Naive thymus-derived CD4-positive, alpha-beta T cell (primary cell): ENCODE measurements at regions not wholly inside any gene's neighbourhood (a gene's known extent, or its start where the extent isn't known, plus 50 kb on each side); places are given as distances from the start of the nearest gene placed in this dataset.
"Not testable (repeated sequence)": the region's sequence is repeated elsewhere in the genome, so short reads cannot be mapped to it uniquely, and the experiment has no call there.

ENCODE experiments used
- ATAC-seq: fragments of 150-1000 bp; cut with Tn5 transposase; 2 replicates; pipeline ENCODE4 v1.10.0; 2021; ENCODE audit warnings: mild to moderate bottlenecking, moderate library complexity
- CTCF ChIA-PET: fragments of 350-600 bp; sonication (Branson Sonifier 250); formaldehyde crosslinking; loops from one replicate; lab custom pipeline; 2021; ENCODE audit warnings: antibody characterized with exemption; lab: Charles Lee
- POLR2A ChIA-PET: fragments of 350-600 bp; sonication (Branson Sonifier 250); formaldehyde crosslinking; loops from one replicate; lab custom pipeline; 2021; ENCODE audit warnings: antibody characterized with exemption, inconsistent platforms; lab: Charles Lee
- DNase-seq, 9 donors: peaks; one replicate each; pipeline versions ENCODE4 v3.0.0 to v3.0.0-alpha.2; 2020 to 2022; ENCODE audit warnings: mixed read lengths in 1 of 9
- H3K27ac ChIP-seq: one replicate; pipeline ENCODE4 v1.7.0; 2013; ENCODE audit warnings: mild to moderate bottlenecking, low read depth, low read length, moderate library complexity
- H3K27me3 ChIP-seq, 2 donors: one replicate each; pipeline ENCODE4 v1.7.0; 2013; ENCODE audit warnings: low read length in 2 of 2, mild to moderate bottlenecking in 2 of 2, moderate library complexity in 2 of 2; ENCODE audit not compliant: control insufficient read depth in 2 of 2, insufficient read depth in 2 of 2
- H3K36me3 ChIP-seq, 3 experiments: 1 replicate in 2 of 3; 2 replicates in 1 of 3; pipeline ENCODE4 v1.7.0; 2013; ENCODE audit warnings: low read length in 3 of 3, mild to moderate bottlenecking in 3 of 3, moderate library complexity in 1 of 3; ENCODE audit not compliant: insufficient read depth in 3 of 3, control insufficient read depth in 2 of 3
- H3K4me1 ChIP-seq, 2 donors: one replicate each; pipeline ENCODE4 v1.7.0; 2013; ENCODE audit warnings: low read length in 2 of 2, mild to moderate bottlenecking in 2 of 2, moderate library complexity in 1 of 2; ENCODE audit not compliant: control insufficient read depth in 2 of 2, insufficient read depth in 2 of 2
- H3K4me3 ChIP-seq: 2 replicates; pipeline ENCODE4 v1.7.0; 2013; ENCODE audit warnings: mild to moderate bottlenecking, low read length
- H3K9me3 ChIP-seq, 3 experiments: 1 replicate in 2 of 3; 2 replicates in 1 of 3; pipeline ENCODE4 v1.7.0; 2013; ENCODE audit warnings: low read length in 3 of 3; ENCODE audit not compliant: control insufficient read depth in 2 of 3
- H3K27ac Mint-ChIP-seq, 9 donors: one replicate each; pipeline ENCODE4 v1.8.0; 2020 to 2022; ENCODE audit warnings: mixed read lengths in 9 of 9, mild to moderate bottlenecking in 8 of 9, moderate library complexity in 5 of 9, inconsistent platforms in 2 of 9
- H3K27me3 Mint-ChIP-seq, 5 donors: one replicate each; pipeline ENCODE4 v1.8.0; 2021 to 2022; ENCODE audit warnings: mixed read lengths in 5 of 5, mild to moderate bottlenecking in 1 of 5
- H3K36me3 Mint-ChIP-seq, 5 donors: one replicate each; pipeline ENCODE4 v1.8.0; 2020 to 2022; ENCODE audit warnings: mixed read lengths in 5 of 5, mild to moderate bottlenecking in 3 of 5, inconsistent platforms in 1 of 5
- H3K4me1 Mint-ChIP-seq, 7 donors: one replicate each; pipeline ENCODE4 v1.8.0; 2020 to 2022; ENCODE audit warnings: mixed read lengths in 7 of 7, mild to moderate bottlenecking in 3 of 7, inconsistent platforms in 1 of 7
- H3K4me3 Mint-ChIP-seq, 10 donors: one replicate each; pipeline ENCODE4 v1.8.0; 2020 to 2022; ENCODE audit warnings: mild to moderate bottlenecking in 10 of 10, mixed read lengths in 10 of 10, moderate library complexity in 6 of 10, inconsistent platforms in 2 of 10
- H3K9me3 Mint-ChIP-seq, 11 donors: one replicate each; pipeline ENCODE4 v1.8.0; 2020 to 2022; ENCODE audit warnings: mixed read lengths in 11 of 11, mild to moderate bottlenecking in 4 of 11, inconsistent platforms in 1 of 11, moderate library complexity in 1 of 11
- intact Hi-C, 2 donors: fragments of 100-400 bp; cut with micrococcal nuclease; formaldehyde crosslinking; loops; one replicate each; pipeline ENCODE4 v1.15.1; 2023

DNA sequence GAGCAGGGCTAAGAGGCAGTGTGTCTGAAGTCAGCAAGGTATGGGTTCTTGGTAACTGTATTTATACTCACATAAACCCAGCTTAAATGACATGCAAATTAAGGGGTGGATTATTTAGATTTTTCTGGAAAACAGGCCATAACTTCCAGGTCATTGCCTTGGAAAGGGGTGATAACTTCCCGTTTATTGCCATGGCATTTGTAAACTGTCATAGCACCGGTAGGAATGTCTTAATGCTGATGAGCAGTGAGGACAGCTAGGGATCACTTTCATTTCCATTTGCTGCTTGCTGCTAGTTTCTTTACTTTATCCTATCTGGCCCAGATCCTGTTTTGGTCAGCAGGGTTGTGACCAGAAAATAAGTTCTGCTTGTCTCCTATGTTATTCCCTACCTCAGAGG, 1336.7 kb downstream of the CDH11 start:
- intact Hi-C loops = no loop called here
- peaks cover 0 to 6% (median 0%) of the 10 kb centered on the region in 5 donors for H3K36me3 Mint-ChIP-seq
- Histone ChIP-seq H3K9me3 (peaks cover 0 to 4% (median 0%) of the 10 kb centered on the region in 3 experiments), H3K27ac (no peak overlapping the region), H3K27me3 (no peaks in the 10 kb centered on the region), H3K4me1 (no peaks in the 10 kb centered on the region), H3K36me3 (no peaks in the 10 kb centered on the region), H3K4me3 (no peak overlapping the region)
- ChIA-PET POLR2A (no interaction called here), CTCF (no interaction called here)
- no peak for ATAC-seq
- no peak for DNase-seq
- H3K9me3 Mint-ChIP-seq = peaks cover 12 to 64% (median 25%) of the 10 kb centered on the region in 11 donors
- H3K4me1 Mint-ChIP-seq = no peaks in the 10 kb centered on the region
- no peak overlapping the region for H3K27ac Mint-ChIP-seq
- no peak overlapping the region for H3K4me3 Mint-ChIP-seq
- no peaks in the 10 kb centered on the region for H3K27me3 Mint-ChIP-seq

DNA sequence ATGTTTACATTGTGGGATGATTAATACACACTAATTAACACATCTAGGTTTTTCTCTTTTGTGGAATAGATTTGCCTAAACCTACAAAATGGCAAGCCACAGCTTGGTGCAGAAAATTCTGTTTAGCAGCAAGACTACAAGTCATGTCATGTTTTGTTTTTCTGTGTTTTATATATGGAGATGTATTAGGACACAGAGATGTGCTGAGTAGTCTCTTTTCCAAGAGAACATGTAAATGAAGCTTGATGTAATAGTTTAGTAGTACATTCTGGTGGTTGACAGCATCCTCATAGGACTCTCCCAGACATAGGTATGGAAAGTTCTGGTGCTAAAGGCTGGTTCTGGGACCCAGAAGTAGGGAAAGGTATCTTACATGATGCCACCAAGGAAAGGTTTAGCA, 1345.4 kb downstream of the CDH11 start:
- Histone ChIP-seq H3K9me3 (no peaks in the 10 kb centered on the region), H3K4me3 (no peak overlapping the region), H3K36me3 (no peaks in the 10 kb centered on the region), H3K4me1 (no peaks in the 10 kb centered on the region), H3K27ac (no peak overlapping the region), H3K27me3 (no peaks in the 10 kb centered on the region)
- H3K4me1 Mint-ChIP-seq = no peaks in the 10 kb centered on the region
- no peak for DNase-seq
- CTCF ChIA-PET = no interaction called here
- H3K36me3 Mint-ChIP-seq = no peaks in the 10 kb centered on the region
- H3K27ac Mint-ChIP-seq = no peak overlapping the region
- no peaks in the 10 kb centered on the region for H3K27me3 Mint-ChIP-seq
- peaks cover 4 to 51% (median 11%) of the 10 kb centered on the region in 11 donors for H3K9me3 Mint-ChIP-seq
- no peak overlapping the region for H3K4me3 Mint-ChIP-seq
- no peak for ATAC-seq
- POLR2A ChIA-PET = no interaction called here
- intact Hi-C loops = no loop called here

DNA sequence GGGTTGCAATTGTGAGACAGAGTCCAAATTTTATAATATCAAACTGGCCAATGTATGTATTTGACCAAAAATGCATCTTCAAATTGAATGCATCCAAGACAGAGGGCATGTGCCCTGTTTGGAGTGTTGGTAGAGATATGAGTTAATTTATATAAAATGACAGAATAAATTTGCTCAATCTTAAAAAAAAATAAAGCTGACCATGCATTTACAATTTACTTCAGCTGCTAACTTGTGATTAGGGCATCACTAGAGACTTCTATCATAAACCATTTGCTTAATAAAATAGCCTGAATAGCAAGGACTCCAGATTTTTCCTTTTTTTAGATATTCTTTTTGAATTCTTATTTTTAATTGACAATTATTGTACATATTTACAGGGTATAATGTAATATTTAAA, 1345.8 kb downstream of the CDH11 start:
- Mint-ChIP-seq H3K27ac (no peak overlapping the region), H3K4me1 (no peaks in the 10 kb centered on the region)
- CTCF ChIA-PET = no interaction called here

DNA sequence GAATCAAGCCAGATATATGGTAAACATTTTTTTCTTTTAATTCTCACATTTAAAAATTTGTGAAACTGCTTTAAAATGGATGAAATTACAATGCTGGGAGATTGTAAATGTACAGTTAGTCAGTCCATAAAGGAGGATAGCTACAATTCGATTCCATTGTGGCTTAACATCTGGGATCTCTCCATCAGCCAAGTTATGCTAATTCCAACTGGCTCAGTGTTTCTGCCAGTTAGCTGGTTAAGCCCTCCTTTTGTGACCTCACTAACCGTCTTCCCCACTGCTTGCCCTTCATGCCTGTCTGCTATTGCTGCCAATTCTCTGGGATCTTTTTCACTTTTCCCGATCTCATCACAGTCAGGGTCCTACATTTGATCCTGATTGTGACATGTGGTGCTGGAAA, 1347.6 kb downstream of the CDH11 start:
- Mint-ChIP-seq H3K9me3 (peaks cover 4 to 53% (median 9%) of the 10 kb centered on the region in 11 donors), H3K4me1 (no peaks in the 10 kb centered on the region), H3K4me3 (no peak overlapping the region), H3K36me3 (no peaks in the 10 kb centered on the region), H3K27ac (no peak overlapping the region), H3K27me3 (no peaks in the 10 kb centered on the region)
- Histone ChIP-seq H3K4me3 (no peak overlapping the region), H3K36me3 (no peaks in the 10 kb centered on the region), H3K9me3 (no peaks in the 10 kb centered on the region), H3K4me1 (no peaks in the 10 kb centered on the region), H3K27ac (no peak overlapping the region), H3K27me3 (no peaks in the 10 kb centered on the region)
- DNase-seq (no peak), ATAC-seq (no peak)
- CTCF ChIA-PET = no interaction called here
- POLR2A ChIA-PET = no interaction called here
- intact Hi-C loops = no loop called here

More for the DNA sequence above, 1345.8 kb downstream of the CDH11 start:
- peaks cover 4 to 55% (median 11%) of the 10 kb centered on the region in 11 donors for H3K9me3 Mint-ChIP-seq
- H3K4me3 ChIP-seq = no peak overlapping the region
- POLR2A ChIA-PET = no interaction called here
- H3K4me1 ChIP-seq = no peaks in the 10 kb centered on the region
- ATAC-seq (no peak), DNase-seq (no peak)
- H3K4me3 Mint-ChIP-seq = no peak overlapping the region
- no peak overlapping the region for H3K27ac ChIP-seq
- H3K9me3 ChIP-seq = no peaks in the 10 kb centered on the region
- H3K36me3 ChIP-seq = no peaks in the 10 kb centered on the region
- no peaks in the 10 kb centered on the region for H3K27me3 Mint-ChIP-seq
- no peaks in the 10 kb centered on the region for H3K36me3 Mint-ChIP-seq
- intact Hi-C loops = no loop called here
- H3K27me3 ChIP-seq = no peaks in the 10 kb centered on the region

DNA sequence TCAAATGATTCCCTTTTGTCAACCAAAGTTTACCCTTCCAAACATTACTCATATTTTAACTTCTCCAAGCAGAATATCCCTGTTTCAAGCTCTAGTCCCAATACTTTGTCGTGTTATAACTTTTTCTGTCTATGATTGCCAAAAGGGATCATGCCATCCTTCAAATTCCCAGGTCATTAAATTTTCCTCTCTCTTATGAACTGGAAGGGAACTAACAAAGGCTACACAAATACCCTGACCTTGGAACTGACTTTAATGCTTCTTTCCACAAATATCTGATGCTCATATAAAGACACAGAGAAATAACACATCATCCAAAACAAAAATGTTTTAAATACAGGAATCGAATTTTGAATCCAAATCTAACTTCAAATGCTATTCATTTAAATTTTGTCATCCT, 1352.7 kb downstream of the CDH11 start:
- ATAC-seq (no peak), DNase-seq (no peak)
- CTCF ChIA-PET = no interaction called here
- H3K27me3 ChIP-seq = no peaks in the 10 kb centered on the region
- peaks cover 0 to 3% (median 0%) of the 10 kb centered on the region in 3 experiments for H3K9me3 ChIP-seq
- intact Hi-C loops = no loop called here
- no peaks in the 10 kb centered on the region for H3K36me3 ChIP-seq
- no peak overlapping the region for H3K4me3 ChIP-seq
- Mint-ChIP-seq H3K9me3 (peaks cover 0 to 60% (median 13%) of the 10 kb centered on the region in 11 donors), H3K27ac (no peak overlapping the region), H3K4me1 (no peaks in the 10 kb centered on the region), H3K4me3 (no peak overlapping the region), H3K27me3 (no peaks in the 10 kb centered on the region), H3K36me3 (peaks cover 0 to 3% (median 0%) of the 10 kb centered on the region in 5 donors)
- POLR2A ChIA-PET = no interaction called here
- H3K4me1 ChIP-seq = no peaks in the 10 kb centered on the region
- no peak overlapping the region for H3K27ac ChIP-seq

DNA sequence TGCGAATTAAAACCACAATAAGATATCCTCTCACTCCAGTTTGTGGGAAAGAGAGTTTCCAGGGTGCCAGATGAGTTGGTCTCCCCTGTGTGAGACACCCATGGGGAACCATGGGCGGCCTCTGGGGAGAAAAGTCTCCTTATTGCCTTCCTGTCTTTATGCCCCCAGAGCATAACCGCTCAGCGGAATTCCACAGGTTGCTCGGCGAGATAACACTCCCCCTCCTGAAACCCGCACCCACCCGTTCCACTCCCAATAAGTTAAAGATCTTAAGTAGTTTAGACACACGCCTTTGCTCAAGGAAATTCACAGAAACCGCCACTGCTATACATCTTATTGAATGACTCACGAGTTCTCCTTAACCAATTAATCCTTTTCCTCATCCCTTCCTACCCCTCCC, 1361.6 kb downstream of the CDH11 start:
- H3K36me3 Mint-ChIP-seq, H3K27ac Mint-ChIP-seq, H3K27ac ChIP-seq, POLR2A ChIA-PET, intact Hi-C loops, ATAC-seq, H3K4me1 ChIP-seq, H3K27me3 Mint-ChIP-seq, H3K4me1 Mint-ChIP-seq, H3K27me3 ChIP-seq, CTCF ChIA-PET, DNase-seq, H3K36me3 ChIP-seq, H3K4me3 ChIP-seq, H3K9me3 ChIP-seq, H3K4me3 Mint-ChIP-seq: not testable (repeated sequence)
- peaks cover 3 to 32% (median 15%) of the 10 kb centered on the region in 11 donors for H3K9me3 Mint-ChIP-seq

DNA sequence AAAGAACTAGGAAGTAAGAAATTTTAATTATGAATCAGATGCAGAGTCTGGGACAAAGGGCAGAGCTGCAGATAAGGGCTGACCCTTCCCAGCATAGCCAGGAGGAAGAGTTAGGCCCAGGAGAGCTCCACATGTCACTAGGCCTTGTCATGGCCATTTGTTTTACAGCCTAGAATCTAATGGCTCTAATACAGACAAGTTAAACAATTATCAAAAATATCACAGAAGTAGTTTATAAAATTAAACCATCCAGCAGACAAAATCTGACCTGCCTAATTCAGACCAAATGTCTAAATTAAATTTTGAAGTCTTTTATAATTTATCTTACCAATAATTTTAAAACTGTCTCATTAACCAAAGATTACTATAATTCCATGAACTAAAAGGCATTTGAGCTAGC, 1369.5 kb downstream of the CDH11 start:
- H3K27me3 ChIP-seq = no peaks in the 10 kb centered on the region
- peaks cover 0 to 46% (median 12%) of the 10 kb centered on the region in 11 donors for H3K9me3 Mint-ChIP-seq
- no peaks in the 10 kb centered on the region for H3K36me3 Mint-ChIP-seq
- ChIA-PET POLR2A (no interaction called here), CTCF (no interaction called here)
- no peak overlapping the region for H3K27ac Mint-ChIP-seq
- no peak for DNase-seq
- H3K9me3 ChIP-seq = no peaks in the 10 kb centered on the region
- H3K4me1 Mint-ChIP-seq = no peaks in the 10 kb centered on the region
- H3K4me3 ChIP-seq = no peak overlapping the region
- H3K27ac ChIP-seq = no peak overlapping the region
- ATAC-seq = no peak
- no peaks in the 10 kb centered on the region for H3K36me3 ChIP-seq
- no peaks in the 10 kb centered on the region for H3K4me1 ChIP-seq
- intact Hi-C loops = no loop called here
- no peaks in the 10 kb centered on the region for H3K27me3 Mint-ChIP-seq
- no peak overlapping the region for H3K4me3 Mint-ChIP-seq
